ENCODE measurements at regions not wholly inside any gene's neighbourhood (a gene's known extent, or its start where the extent isn't known, plus 50 kb on each side); places are given as distances from the start of the nearest gene placed in this dataset.
A peak's percentile ranks its signal among the peaks of the same experiment; 100 is the strongest.

DNA sequence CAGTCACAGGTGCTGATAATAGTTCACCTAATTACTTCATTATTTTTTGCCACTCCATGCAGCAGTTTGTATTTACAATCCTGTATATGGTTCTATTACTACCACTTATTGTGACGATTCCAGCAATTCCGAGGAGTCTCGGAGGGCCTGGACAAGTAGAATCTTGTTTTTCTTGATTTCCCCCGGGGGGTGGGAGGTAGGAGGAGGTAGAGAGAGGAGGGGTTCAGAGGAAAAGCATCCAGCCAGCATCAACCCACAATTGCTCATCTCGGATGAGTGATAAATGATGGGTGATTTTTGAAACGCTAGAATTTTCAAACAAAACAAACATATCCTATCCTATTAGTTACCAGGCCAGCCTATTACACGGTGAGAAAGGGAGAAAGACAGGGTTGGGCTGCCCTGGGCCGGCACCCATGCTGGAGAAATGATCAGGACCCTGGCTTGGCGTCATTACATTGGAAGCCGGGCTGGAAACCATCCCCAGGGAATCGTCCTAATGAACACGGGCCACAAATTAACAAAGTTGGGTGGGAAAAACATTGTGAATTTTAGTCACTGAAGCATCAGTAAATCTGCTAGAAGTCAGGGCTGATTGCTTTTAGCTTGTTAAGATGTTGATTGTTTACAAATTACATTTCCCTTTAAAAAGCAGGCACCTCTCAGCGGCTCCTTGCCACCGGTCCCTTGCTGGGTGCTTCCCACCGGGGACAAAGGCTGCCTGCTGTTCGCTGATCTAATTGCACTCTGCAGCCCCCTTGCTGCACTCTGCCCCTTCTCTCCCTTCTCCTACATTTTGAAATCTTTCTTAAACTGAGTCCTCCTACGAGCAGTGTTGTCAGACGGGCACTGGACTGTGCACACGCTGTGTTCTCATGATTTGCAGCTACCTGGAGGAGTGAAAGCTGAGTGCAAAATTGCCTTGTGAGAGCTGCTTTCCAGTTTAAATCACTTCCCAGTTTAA lies 95.5 kb downstream of the FAM204A start:
- FAIRE-seq: no peak
- DNase-seq (ENCODE audit: low spot score in 2 of 2): no peak

- DNase-seq (ENCODE audit: low spot score in 2 of 2) (no peak), FAIRE-seq (no peak)
Measured at GRCh38 chr10:118243907-118244306, 98.2 kb downstream of the FAM204A start.

DNA sequence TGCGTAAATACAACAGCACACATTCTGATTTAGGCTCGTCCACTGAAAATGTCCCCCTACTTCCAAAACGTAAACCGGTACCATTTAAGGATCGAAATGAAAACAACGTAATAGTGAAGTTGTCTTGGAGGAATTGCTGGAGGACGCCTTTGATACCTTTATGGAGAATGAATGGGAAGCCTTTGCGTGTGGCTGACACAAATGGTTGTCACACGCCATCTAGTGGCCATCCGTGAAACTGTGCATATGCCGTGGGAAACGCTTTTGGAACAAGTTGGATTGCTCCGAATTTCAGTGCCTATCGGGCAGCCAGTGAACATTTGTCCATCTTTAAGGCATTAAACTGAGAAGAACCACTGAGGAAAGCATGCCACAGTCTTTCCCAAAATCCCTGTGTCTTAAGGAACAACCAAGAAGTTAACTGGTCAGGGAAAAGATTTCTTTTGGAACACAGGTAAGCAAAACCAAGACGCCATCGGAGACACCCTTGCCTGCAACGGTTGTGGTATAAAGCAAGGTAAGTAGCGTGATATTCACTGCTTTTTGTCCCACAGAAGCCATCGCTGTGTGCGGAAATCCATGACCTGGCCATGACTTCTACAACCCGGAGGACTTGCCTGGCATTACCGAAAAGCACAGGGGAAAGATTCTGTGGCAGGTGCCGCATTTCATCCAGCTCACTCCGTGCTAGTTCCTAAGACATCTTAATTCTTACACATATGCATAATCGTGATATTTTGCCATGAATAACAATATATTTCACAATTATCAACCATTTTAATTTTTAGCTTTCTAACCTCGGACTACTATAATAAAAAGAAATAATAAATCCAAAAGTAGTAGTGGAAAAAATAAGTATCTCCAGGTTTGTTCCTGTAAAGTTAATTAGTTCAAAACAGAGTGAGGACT lies 100.6 kb downstream of the FAM204A start:
- FAIRE-seq: peak; percentile 45

DNA sequence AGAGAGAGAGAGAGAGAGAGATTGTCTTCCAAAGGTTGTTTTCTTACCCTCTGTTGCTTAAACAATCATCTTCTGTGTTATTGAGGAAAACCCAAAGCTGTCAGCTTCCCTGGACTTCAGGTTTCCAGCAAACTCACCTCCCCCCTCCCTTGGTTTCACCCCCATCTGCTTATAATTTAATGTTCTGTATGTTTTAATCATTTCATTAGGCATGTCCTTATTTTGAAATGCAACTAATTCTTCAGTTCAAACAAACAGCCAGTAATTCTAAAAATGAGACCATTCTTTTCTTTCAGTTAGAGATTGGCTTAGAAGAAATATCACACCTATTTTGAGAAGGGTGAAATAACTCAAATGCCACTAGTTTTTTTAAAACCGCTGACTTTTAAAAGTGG lies 102.9 kb downstream of the FAM204A start:
- DNase-seq (ENCODE audit: low spot score in 2 of 2) (no peak), FAIRE-seq (no peak)

More for the DNA sequence above, 100.6 kb downstream of the FAM204A start:
- peak; percentile 21 to 62 for DNase-seq (ENCODE audit: low spot score in 2 of 2)

DNA sequence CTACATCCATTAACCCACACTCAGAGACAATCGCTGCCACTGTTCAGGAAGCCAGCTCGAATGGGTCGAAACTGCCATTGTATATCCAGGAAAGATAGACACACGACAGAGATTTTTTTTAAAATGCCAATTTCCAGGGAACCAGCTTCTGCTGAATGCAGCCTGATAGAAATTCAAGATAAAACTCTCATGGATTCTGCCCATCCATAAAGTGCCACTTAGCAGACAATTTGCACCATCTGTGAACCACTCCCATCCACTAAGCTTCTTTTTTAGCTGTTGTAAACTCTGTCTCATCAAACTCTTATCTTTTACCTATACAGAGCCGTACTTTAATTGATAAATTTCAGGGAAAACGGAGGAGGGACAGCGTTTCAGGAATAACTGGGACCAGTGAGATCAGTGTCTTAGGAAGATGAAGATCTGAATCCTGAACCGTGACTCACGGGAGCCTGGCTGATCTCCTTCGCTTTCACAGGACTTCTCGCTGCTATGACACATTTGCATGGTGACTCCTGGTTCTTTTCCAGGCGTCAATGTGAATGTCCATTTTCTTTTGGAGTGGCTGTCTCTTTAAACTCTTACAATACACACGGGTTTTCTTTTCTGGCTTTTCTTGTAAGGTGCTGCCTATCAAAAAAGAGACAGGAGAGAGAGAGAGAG lies 103.4 kb downstream of the FAM204A start:
- DNase-seq (ENCODE audit: low spot score in 2 of 2) (no peak), FAIRE-seq (no peak)

DNA sequence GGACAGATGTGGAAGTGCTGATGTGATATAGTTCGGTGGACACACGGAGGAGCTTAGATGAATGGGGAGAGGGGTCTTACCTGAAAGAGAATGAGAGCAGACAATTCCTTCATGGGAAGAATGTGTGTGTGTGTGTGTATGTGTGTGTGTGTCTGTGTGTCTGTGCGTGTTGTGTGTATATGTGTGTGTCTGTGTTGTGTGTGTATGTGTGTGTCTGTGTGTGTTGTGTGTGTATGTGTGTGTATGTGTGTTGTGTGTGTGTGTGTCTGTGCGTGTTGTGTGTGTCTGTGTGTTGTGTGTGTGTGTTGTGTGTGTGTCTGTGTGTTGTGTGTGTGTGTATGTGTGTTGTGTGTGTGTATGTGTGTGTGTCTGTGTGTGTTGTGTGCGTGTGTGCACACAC lies 104.2 kb downstream of the FAM204A start:
- no peak for FAIRE-seq
- DNase-seq (ENCODE audit: low spot score in 2 of 2): no peak

GRCh38 chr10:118234683-118235082 lies 107.4 kb downstream of the FAM204A start:
- no peak for FAIRE-seq
- no peak for DNase-seq (ENCODE audit: low spot score in 2 of 2)

DNA sequence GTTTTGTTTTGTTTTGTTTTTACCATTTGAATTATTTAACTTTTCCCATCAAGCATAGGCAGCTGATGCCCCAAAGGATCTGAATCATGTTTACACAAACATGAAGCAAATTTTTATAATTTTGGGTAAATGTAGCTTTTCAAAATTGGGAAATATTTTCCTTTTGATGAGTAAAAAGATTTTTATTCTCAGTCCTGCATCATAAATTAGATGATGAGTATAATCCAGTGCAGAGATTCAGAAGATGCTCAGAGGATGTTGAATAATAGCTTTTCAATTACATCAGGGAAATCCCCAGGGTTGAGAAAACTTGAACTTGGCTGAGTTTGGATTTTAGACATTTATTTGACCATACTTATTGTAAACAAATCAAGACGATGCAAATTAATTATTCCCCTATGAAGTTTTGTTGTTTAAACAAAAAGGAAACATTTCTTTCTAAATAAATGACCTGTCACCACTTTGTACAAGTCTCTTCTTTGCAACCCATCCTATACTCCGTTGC lies 121.7 kb downstream of the FAM204A start:
- FAIRE-seq (no peak), DNase-seq (ENCODE audit: low spot score in 2 of 2) (no peak)

DNA sequence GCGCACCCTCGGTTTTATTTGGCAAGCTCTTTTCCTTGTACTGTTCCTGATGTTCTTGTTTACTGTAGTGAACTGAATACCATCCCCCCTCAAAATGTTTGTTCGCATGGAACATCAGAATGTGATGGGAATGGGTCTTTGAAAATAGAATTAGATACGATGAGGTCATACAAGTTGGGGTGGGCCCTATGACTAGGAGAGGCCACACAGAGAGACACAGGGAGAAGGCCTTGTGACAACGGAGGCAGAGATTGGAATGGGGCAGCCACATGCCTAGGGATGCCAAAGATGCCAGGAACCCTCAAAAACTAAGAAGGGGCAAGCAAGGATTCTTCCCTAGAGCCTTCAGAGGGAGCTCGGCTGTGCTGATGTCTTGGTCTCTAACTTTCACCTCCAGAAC lies 123.6 kb downstream of the FAM204A start:
- no peak for DNase-seq (ENCODE audit: low spot score in 2 of 2)
- no peak for FAIRE-seq

DNA sequence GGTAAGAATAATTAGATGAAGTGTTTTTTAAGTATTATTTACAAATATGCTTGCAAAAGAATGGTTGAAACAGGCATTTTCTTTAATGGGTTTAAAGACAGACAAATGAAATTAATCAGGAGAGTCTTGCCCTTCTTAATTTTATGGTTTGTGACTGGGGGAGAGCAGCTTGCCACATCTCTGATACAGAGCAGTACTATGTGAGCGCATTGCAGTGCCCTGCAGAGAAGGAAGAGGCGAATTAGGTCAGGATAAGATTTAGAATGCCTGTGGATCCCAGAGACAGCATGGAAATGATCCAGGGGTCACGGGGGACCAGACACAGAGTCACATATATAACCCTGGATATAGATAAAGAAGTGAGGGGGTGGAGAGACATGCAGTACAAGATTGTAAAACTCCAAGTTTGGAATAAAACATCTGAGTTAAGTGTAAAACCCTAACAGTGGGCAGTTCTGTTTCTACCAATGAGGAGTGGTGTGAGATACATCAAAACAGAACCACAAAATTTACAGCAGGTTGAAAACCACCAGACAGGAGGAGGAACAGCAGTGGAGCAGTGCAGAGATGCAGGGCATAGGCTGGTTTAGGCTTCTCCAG lies 125.5 kb downstream of the FAM204A start:
- no peak for FAIRE-seq

DNA sequence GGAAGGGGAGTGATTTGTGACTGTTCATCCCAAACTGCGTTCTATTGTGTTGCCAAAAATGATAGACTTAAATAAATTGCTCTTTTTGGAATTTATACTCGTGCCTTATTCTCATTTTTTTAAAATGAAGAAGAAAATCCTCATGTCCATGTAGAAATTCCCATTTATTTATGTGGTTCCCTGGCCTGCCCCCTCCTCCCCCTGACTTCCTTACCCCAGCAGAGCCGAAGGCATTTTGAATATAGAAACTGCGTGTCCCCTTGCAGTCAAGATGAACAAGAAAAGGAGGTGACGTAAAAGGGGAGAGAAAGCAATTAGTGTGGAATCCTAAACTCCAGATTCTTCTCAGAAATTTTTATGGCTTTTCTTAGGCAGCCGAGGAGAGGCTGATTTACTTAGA lies 126.1 kb downstream of the FAM204A start:
- no peak for DNase-seq (ENCODE audit: low spot score in 2 of 2)

More for the DNA sequence above, 125.5 kb downstream of the FAM204A start:
- no peak for DNase-seq (ENCODE audit: low spot score in 2 of 2)

DNA sequence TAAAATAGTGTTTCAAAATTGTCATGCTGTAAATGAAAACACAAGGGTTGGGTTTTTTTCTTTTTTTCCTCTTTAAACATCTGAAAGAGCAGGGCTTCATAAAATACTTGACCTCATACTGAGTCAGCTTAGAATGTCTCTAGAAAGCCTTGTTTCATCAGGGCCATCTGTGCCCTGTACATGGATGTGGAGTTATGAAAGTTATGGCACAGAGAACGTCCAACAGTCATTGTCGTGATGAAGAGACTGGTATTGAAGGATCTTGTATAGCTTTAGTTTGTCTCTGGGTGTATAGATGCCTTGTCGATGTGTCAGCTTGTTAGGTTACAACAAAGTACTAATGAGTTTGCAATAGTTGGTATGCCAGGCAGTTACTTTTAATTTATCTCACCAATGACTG lies 127.3 kb downstream of the FAM204A start:
- DNase-seq (ENCODE audit: low spot score in 2 of 2): no peak
- no peak for FAIRE-seq

More for the DNA sequence above, 126.1 kb downstream of the FAM204A start:
- no peak for FAIRE-seq

- DNase-seq (ENCODE audit: low spot score in 2 of 2) (no peak), FAIRE-seq (no peak)
Measured at GRCh38 chr10:118213436-118213835, 128.7 kb downstream of the FAM204A start.

- DNase-seq (ENCODE audit: low spot score in 2 of 2) (no peak), FAIRE-seq (no peak)
Measured at GRCh38 chr10:118210276-118210675, 131.8 kb downstream of the FAM204A start.

GRCh38 chr10:118209215-118209614 lies 132.9 kb downstream of the FAM204A start:
- FAIRE-seq: no peak
- peak in 1 of 2 donors; percentile 2 for DNase-seq (ENCODE audit: low spot score in 2 of 2)

GRCh38 chr10:118207470-118208007 lies 134.6 kb downstream of the FAM204A start:
- FAIRE-seq (no peak), DNase-seq (ENCODE audit: low spot score in 2 of 2) (no peak)

DNA sequence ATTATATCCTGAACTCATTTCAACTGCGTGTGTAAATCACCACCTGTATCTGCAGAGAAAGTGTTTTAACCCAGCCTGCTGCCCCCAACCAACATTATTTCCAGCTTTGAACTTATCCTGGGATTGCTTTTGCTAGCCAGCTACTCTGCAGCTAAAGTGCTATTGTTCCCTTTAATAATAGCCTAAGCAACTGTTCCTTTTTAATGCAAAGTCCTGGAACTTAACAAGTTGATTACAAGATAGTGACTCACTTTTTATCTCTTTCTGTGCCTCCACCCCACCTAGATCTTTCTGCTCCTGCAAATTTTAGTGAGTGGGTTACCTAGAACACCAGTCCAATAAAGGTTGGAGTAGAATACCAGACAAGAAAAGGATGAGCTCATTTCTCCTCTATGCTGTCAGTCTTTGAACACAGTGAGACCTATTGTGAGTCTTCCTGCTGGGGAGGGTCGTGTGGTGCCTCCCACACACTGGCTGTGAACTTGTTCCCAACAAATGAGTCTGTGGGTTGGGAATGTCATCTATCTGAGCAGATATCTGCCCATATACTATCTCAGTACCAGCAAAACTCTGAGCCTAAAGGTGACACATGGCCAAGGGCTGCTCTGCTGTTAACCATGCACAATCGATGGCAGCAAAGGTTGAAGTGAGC lies 137.7 kb downstream of the FAM204A start:
- DNase-seq (ENCODE audit: low spot score in 2 of 2) (no peak), FAIRE-seq (no peak)

DNA sequence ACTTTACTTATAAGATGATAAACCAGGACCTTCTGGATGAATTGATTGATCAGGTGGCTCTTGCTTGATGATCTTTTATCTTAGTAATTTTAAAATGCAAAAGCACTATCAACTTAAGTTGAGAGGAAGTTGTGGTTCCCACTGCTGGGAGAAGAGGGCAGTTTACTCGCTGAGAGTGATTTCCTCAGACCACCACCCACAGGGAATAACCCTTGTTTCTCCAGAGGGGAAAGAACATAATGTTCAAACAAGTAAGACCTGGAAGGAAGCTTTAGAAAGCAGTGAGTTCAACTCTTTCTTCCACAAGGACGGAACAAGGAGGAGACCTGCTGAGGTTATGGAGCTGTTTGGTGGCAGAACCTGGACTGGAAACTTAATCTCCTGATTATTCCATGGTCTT lies 138.7 kb downstream of the FAM204A start:
- no peak for FAIRE-seq
- no peak for DNase-seq (ENCODE audit: low spot score in 2 of 2)

- DNase-seq (ENCODE audit: low spot score in 2 of 2): no peak
- no peak for FAIRE-seq
Measured at GRCh38 chr10:118195729-118196128, 146.4 kb downstream of the FAM204A start.

All from frontal cortex (tissue), 3 donors.